ENCODE measurements at regions not wholly inside any gene's neighbourhood (a gene's known extent, or its start where the extent isn't known, plus 50 kb on each side); places are given as distances from the start of the nearest gene placed in this dataset.

GRCh38 chr6:67667637-67668422 lies 967.3 kb upstream of the ADGRB3 start:
- Histone ChIP-seq H3K9me3 (ENCODE audit: control insufficient read depth, low read depth, low read length) (peaks cover 9% of the 10 kb centered on the region), H3K4me1 (ENCODE audit: control insufficient read depth, low read depth, low read length) (no peaks in the 10 kb centered on the region), H3K36me3 (ENCODE audit: control insufficient read depth, low read depth, low read length) (no peaks in the 10 kb centered on the region), H3K4me3 (ENCODE audit: low read length) (no peak overlapping the region), H3K27ac (ENCODE audit: low read length) (no peak overlapping the region), H3K9ac (ENCODE audit: low read length) (no peak overlapping the region), H3K27me3 (ENCODE audit: control insufficient read depth, insufficient read depth, low read length) (no peaks in the 10 kb centered on the region)

GRCh38 chr6:67666177-67666964 lies 968.7 kb upstream of the ADGRB3 start:
- Histone ChIP-seq H3K4me3 (ENCODE audit: low read length) (no peak overlapping the region), H3K27ac (ENCODE audit: low read length) (no peak overlapping the region), H3K9ac (ENCODE audit: low read length) (no peak overlapping the region), H3K36me3 (ENCODE audit: control insufficient read depth, low read depth, low read length) (no peaks in the 10 kb centered on the region), H3K9me3 (ENCODE audit: control insufficient read depth, low read depth, low read length) (peaks cover 3% of the 10 kb centered on the region), H3K27me3 (ENCODE audit: control insufficient read depth, insufficient read depth, low read length) (no peaks in the 10 kb centered on the region), H3K4me1 (ENCODE audit: control insufficient read depth, low read depth, low read length) (no peaks in the 10 kb centered on the region)

- no peaks in the 10 kb centered on the region for H3K4me1 ChIP-seq (ENCODE audit: control insufficient read depth, low read depth, low read length)
- no peak overlapping the region for H3K9ac ChIP-seq (ENCODE audit: low read length)
- H3K27ac ChIP-seq (ENCODE audit: low read length), result no peak overlapping the region
- H3K9me3 ChIP-seq (ENCODE audit: control insufficient read depth, low read depth, low read length), result no peaks in the 10 kb centered on the region
- H3K27me3 ChIP-seq (ENCODE audit: control insufficient read depth, insufficient read depth, low read length), result no peaks in the 10 kb centered on the region
- H3K36me3 ChIP-seq (ENCODE audit: control insufficient read depth, low read depth, low read length), result no peaks in the 10 kb centered on the region
- H3K4me3 ChIP-seq (ENCODE audit: low read length), result no peak overlapping the region
Observed at GRCh38 chr6:67664942-67665341, 970.1 kb upstream of the ADGRB3 start.

GRCh38 chr6:67663105-67663895 lies 971.8 kb upstream of the ADGRB3 start:
- H3K27ac ChIP-seq (ENCODE audit: low read length), result no peak overlapping the region
- H3K36me3 ChIP-seq (ENCODE audit: control insufficient read depth, low read depth, low read length), result no peaks in the 10 kb centered on the region
- no peaks in the 10 kb centered on the region for H3K27me3 ChIP-seq (ENCODE audit: control insufficient read depth, insufficient read depth, low read length)
- no peak overlapping the region for H3K9ac ChIP-seq (ENCODE audit: low read length)
- H3K4me1 ChIP-seq (ENCODE audit: control insufficient read depth, low read depth, low read length), result no peaks in the 10 kb centered on the region
- no peaks in the 10 kb centered on the region for H3K9me3 ChIP-seq (ENCODE audit: control insufficient read depth, low read depth, low read length)
- no peak overlapping the region for H3K4me3 ChIP-seq (ENCODE audit: low read length)

GRCh38 chr6:67653561-67653960 lies 981.5 kb upstream of the ADGRB3 start:
- no peaks in the 10 kb centered on the region for H3K36me3 ChIP-seq (ENCODE audit: control insufficient read depth, low read depth, low read length)

GRCh38 chr6:67646550-67646949 lies 988.5 kb upstream of the ADGRB3 start:
- Histone ChIP-seq H3K9me3 (ENCODE audit: control insufficient read depth, low read depth, low read length) (no peaks in the 10 kb centered on the region), H3K9ac (ENCODE audit: low read length) (no peak overlapping the region), H3K36me3 (ENCODE audit: control insufficient read depth, low read depth, low read length) (no peaks in the 10 kb centered on the region), H3K27ac (ENCODE audit: low read length) (no peak overlapping the region), H3K4me3 (ENCODE audit: low read length) (no peak overlapping the region), H3K4me1 (ENCODE audit: control insufficient read depth, low read depth, low read length) (no peaks in the 10 kb centered on the region), H3K27me3 (ENCODE audit: control insufficient read depth, insufficient read depth, low read length) (no peaks in the 10 kb centered on the region)

More at GRCh38 chr6:67653561-67653960, 981.5 kb upstream of the ADGRB3 start:
- Histone ChIP-seq H3K9ac (ENCODE audit: low read length) (no peak overlapping the region), H3K9me3 (ENCODE audit: control insufficient read depth, low read depth, low read length) (no peaks in the 10 kb centered on the region), H3K27ac (ENCODE audit: low read length) (no peak overlapping the region), H3K4me3 (ENCODE audit: low read length) (no peak overlapping the region), H3K4me1 (ENCODE audit: control insufficient read depth, low read depth, low read length) (no peaks in the 10 kb centered on the region), H3K27me3 (ENCODE audit: control insufficient read depth, insufficient read depth, low read length) (no peaks in the 10 kb centered on the region)

GRCh38 chr6:67643281-67643680 lies 991.8 kb upstream of the ADGRB3 start:
- Histone ChIP-seq H3K4me1 (ENCODE audit: control insufficient read depth, low read depth, low read length) (no peaks in the 10 kb centered on the region), H3K27me3 (ENCODE audit: control insufficient read depth, insufficient read depth, low read length) (no peaks in the 10 kb centered on the region), H3K27ac (ENCODE audit: low read length) (no peak overlapping the region), H3K9me3 (ENCODE audit: control insufficient read depth, low read depth, low read length) (no peaks in the 10 kb centered on the region), H3K9ac (ENCODE audit: low read length) (no peak overlapping the region), H3K36me3 (ENCODE audit: control insufficient read depth, low read depth, low read length) (no peaks in the 10 kb centered on the region), H3K4me3 (ENCODE audit: low read length) (no peak overlapping the region)

GRCh38 chr6:67642582-67642981 lies 992.5 kb upstream of the ADGRB3 start:
- H3K27me3 ChIP-seq (ENCODE audit: control insufficient read depth, insufficient read depth, low read length), result no peaks in the 10 kb centered on the region
- no peaks in the 10 kb centered on the region for H3K9me3 ChIP-seq (ENCODE audit: control insufficient read depth, low read depth, low read length)
- no peaks in the 10 kb centered on the region for H3K36me3 ChIP-seq (ENCODE audit: control insufficient read depth, low read depth, low read length)
- H3K4me1 ChIP-seq (ENCODE audit: control insufficient read depth, low read depth, low read length), result no peaks in the 10 kb centered on the region
- H3K27ac ChIP-seq (ENCODE audit: low read length), result no peak overlapping the region
- no peak overlapping the region for H3K4me3 ChIP-seq (ENCODE audit: low read length)
- H3K9ac ChIP-seq (ENCODE audit: low read length), result no peak overlapping the region

GRCh38 chr6:67640484-67640883 lies 994.6 kb upstream of the ADGRB3 start:
- Histone ChIP-seq H3K9ac (ENCODE audit: low read length) (no peak overlapping the region), H3K36me3 (ENCODE audit: control insufficient read depth, low read depth, low read length) (no peaks in the 10 kb centered on the region), H3K27me3 (ENCODE audit: control insufficient read depth, insufficient read depth, low read length) (no peaks in the 10 kb centered on the region), H3K9me3 (ENCODE audit: control insufficient read depth, low read depth, low read length) (no peaks in the 10 kb centered on the region), H3K4me3 (ENCODE audit: low read length) (no peak overlapping the region), H3K27ac (ENCODE audit: low read length) (no peak overlapping the region), H3K4me1 (ENCODE audit: control insufficient read depth, low read depth, low read length) (no peaks in the 10 kb centered on the region)

- Histone ChIP-seq H3K27me3 (ENCODE audit: control insufficient read depth, insufficient read depth, low read length) (no peaks in the 10 kb centered on the region), H3K9me3 (ENCODE audit: control insufficient read depth, low read depth, low read length) (peaks cover 5% of the 10 kb centered on the region), H3K36me3 (ENCODE audit: control insufficient read depth, low read depth, low read length) (no peaks in the 10 kb centered on the region), H3K4me3 (ENCODE audit: low read length) (no peak overlapping the region), H3K4me1 (ENCODE audit: control insufficient read depth, low read depth, low read length) (no peaks in the 10 kb centered on the region), H3K27ac (ENCODE audit: low read length) (no peak overlapping the region), H3K9ac (ENCODE audit: low read length) (no peak overlapping the region)
Observed at GRCh38 chr6:67639161-67639560, 995.9 kb upstream of the ADGRB3 start.

GRCh38 chr6:67634199-67634598 lies 1000.9 kb upstream of the ADGRB3 start:
- H3K9me3 ChIP-seq (ENCODE audit: control insufficient read depth, low read depth, low read length), result peaks cover 5% of the 10 kb centered on the region
- no peaks in the 10 kb centered on the region for H3K4me1 ChIP-seq (ENCODE audit: control insufficient read depth, low read depth, low read length)
- no peak overlapping the region for H3K4me3 ChIP-seq (ENCODE audit: low read length)
- no peaks in the 10 kb centered on the region for H3K36me3 ChIP-seq (ENCODE audit: control insufficient read depth, low read depth, low read length)
- no peaks in the 10 kb centered on the region for H3K27me3 ChIP-seq (ENCODE audit: control insufficient read depth, insufficient read depth, low read length)
- H3K27ac ChIP-seq (ENCODE audit: low read length), result no peak overlapping the region
- no peak overlapping the region for H3K9ac ChIP-seq (ENCODE audit: low read length)

All from iPS-18a (cell line).